ENCODE measurements at regions not wholly inside any gene's neighbourhood (a gene's known extent, or its start where the extent isn't known, plus 50 kb on each side); places are given as distances from the start of the nearest gene placed in this dataset.

GRCh38 chr5:110878115-110878514, 139.3 kb downstream of the SLC25A46 start:
- ATAC-seq: no peak
- no peak for TF ChIP-seq PATZ1 (CRISPR knock-in tag; IDR thresholded peaks at IDR 0.05; ENCODE audit: borderline replicate concordance)
- TF ChIP-seq CSRNP3 (CRISPR knock-in tag; IDR thresholded peaks at IDR 0.05): no peak
- TF ChIP-seq ZNF8 (CRISPR knock-in tag; IDR thresholded peaks at IDR 0.05): no peak
- TF ChIP-seq PPARA (CRISPR knock-in tag; IDR thresholded peaks at IDR 0.05; ENCODE audit: borderline replicate concordance): no peak
- TF ChIP-seq SNAI2 (CRISPR knock-in tag; IDR thresholded peaks at IDR 0.05): no peak
- no peak for TF ChIP-seq TCF4 (CRISPR knock-in tag; IDR thresholded peaks at IDR 0.05; ENCODE audit: borderline replicate concordance)
- no peak for TF ChIP-seq POU6F1 (CRISPR knock-in tag; IDR thresholded peaks at IDR 0.05; ENCODE audit: borderline replicate concordance, low read depth)
- no peak for TF ChIP-seq BACH2 (CRISPR knock-in tag; IDR thresholded peaks at IDR 0.05; ENCODE audit: borderline replicate concordance)
- no peak for TF ChIP-seq ARNTL (CRISPR knock-in tag; IDR thresholded peaks at IDR 0.05; ENCODE audit: borderline replicate concordance, low read depth)

- no peak; the same call in 2 of the 3 replicates for ATAC-seq
- TF ChIP-seq PATZ1 (CRISPR knock-in tag; IDR thresholded peaks at IDR 0.05; ENCODE audit: borderline replicate concordance) (no peak), RARB (CRISPR knock-in tag; IDR thresholded peaks at IDR 0.05) (no peak), CSDC2 (CRISPR knock-in tag; IDR thresholded peaks at IDR 0.05) (no peak), ARNTL (CRISPR knock-in tag; IDR thresholded peaks at IDR 0.05; ENCODE audit: borderline replicate concordance, low read depth) (no peak), CREB5 (CRISPR knock-in tag; IDR thresholded peaks at IDR 0.05; ENCODE audit: low read depth) (no peak), ESRRG (CRISPR knock-in tag; IDR thresholded peaks at IDR 0.05) (no peak), SNAI2 (CRISPR knock-in tag; IDR thresholded peaks at IDR 0.05) (no peak), BACH2 (CRISPR knock-in tag; IDR thresholded peaks at IDR 0.05; ENCODE audit: borderline replicate concordance) (no peak), POU6F1 (CRISPR knock-in tag; IDR thresholded peaks at IDR 0.05; ENCODE audit: borderline replicate concordance, low read depth) (no peak), ZC3H10 (CRISPR knock-in tag; IDR thresholded peaks at IDR 0.05) (no peak)
Measured at GRCh38 chr5:110879675-110880074, 140.9 kb downstream of the SLC25A46 start.

GRCh38 chr5:110880413-110880812, 141.6 kb downstream of the SLC25A46 start:
- ATAC-seq: peak; percentile 81
- TF ChIP-seq ZFP3 (CRISPR knock-in tag; IDR thresholded peaks at IDR 0.05): 0 out of 2 replicates have a peak, but pooled peaks have one; percentile 61
- no peak for TF ChIP-seq ZNF70 (CRISPR knock-in tag; IDR thresholded peaks at IDR 0.05)
- no peak for TF ChIP-seq PPARA (CRISPR knock-in tag; IDR thresholded peaks at IDR 0.05; ENCODE audit: borderline replicate concordance)
- TF ChIP-seq POU6F1 (CRISPR knock-in tag; IDR thresholded peaks at IDR 0.05; ENCODE audit: borderline replicate concordance, low read depth): 0 out of 2 replicates have a peak, but pooled peaks have one; percentile 52
- TF ChIP-seq PATZ1 (CRISPR knock-in tag; IDR thresholded peaks at IDR 0.05; ENCODE audit: borderline replicate concordance): no peak
- no peak for TF ChIP-seq ZC3H10 (CRISPR knock-in tag; IDR thresholded peaks at IDR 0.05)
- no peak for TF ChIP-seq ESRRG (CRISPR knock-in tag; IDR thresholded peaks at IDR 0.05)
- TF ChIP-seq TCF4 (CRISPR knock-in tag; IDR thresholded peaks at IDR 0.05; ENCODE audit: borderline replicate concordance): no peak
- TF ChIP-seq RARB (CRISPR knock-in tag; IDR thresholded peaks at IDR 0.05): no peak
- TF ChIP-seq ISL1 (CRISPR knock-in tag; IDR thresholded peaks at IDR 0.05): peak; percentile 55; the same call in 1 of the 2 replicates
- TF ChIP-seq OSR1 (CRISPR knock-in tag; IDR thresholded peaks at IDR 0.05): no peak
- TF ChIP-seq GLIS3 (CRISPR knock-in tag; IDR thresholded peaks at IDR 0.05): no peak

Data from SK-N-SH treated with all-trans-retinoic acid at 6 μM for 48 hours (cell line).